GM12878 (cell line): ENCODE measurements at regions not wholly inside any gene's neighbourhood (a gene's known extent, or its start where the extent isn't known, plus 50 kb on each side); places are given as distances from the start of the nearest gene placed in this dataset.

ENCODE experiments used
- ATAC-seq: fragments of 200-7000 bp; cut with Tn5 transposase; 3 replicates; pipeline ENCODE4 v1.9.1; 2020; ENCODE audit warnings: mild to moderate bottlenecking, moderate library complexity
- BruUV-seq: library from RNA; stranded (reverse); fragments of 400-500 nt; replicated peaks from 2 replicates; lab custom pipeline; 2021; lab: Mats Ljungman, UMichigan
- CTCF ChIA-PET: fragments of 300-600 bp; sonication (Branson Sonifier 250); formaldehyde crosslinking; extraction: SDS; loops from one replicate; lab custom pipeline; 2021; ENCODE audit warnings: inconsistent platforms; lab: Yijun Ruan, JAX
- POLR2A ChIA-PET: fragments of 350-600 bp; formaldehyde crosslinking; extraction: SDS; loops from one replicate; lab custom pipeline; 2021; ENCODE audit warnings: inconsistent platforms; lab: Charles Lee
- RAD21 ChIA-PET: fragments of 300-600 bp; sonication (Branson Sonifier 250); formaldehyde crosslinking; loops from one replicate; lab custom pipeline; 2023; ENCODE audit warnings: antibody characterized with exemption; ENCODE audit not compliant: unreplicated experiment; lab: Charles Lee
- SMC1A ChIA-PET: fragments of 300-600 bp; sonication (Branson Sonifier 250); formaldehyde crosslinking; loops from one replicate; lab custom pipeline; 2023; ENCODE audit not compliant: unreplicated experiment, uncharacterized antibody; lab: Charles Lee
- DNase-seq: peaks from one replicate; pipeline ENCODE4 v3.0.0-alpha.2; 2011; ENCODE audit warnings: low read depth, low spot score
- FAIRE-seq: peaks from 3 replicates; lab custom pipeline; 2011; peaks lifted over from hg19 to GRCh38; lab: Jason Lieb, UNC
- H2AFZ ChIP-seq: 2 replicates; pipeline ENCODE4 v1.6.0; 2011; ENCODE audit warnings: low read depth, low read length, control low read depth; ENCODE audit not compliant: control insufficient read depth
- H3K27ac ChIP-seq: 2 replicates; pipeline ENCODE4 v1.5.1; 2011; ENCODE audit warnings: control low read depth; ENCODE audit not compliant: control insufficient read depth, insufficient read depth
- H3K27me3 ChIP-seq, 2 experiments: replicated peaks in 1 of 2; 2 replicates each; pipeline versions ENCODE4 v1.6.0 to v1.6.1; 2011; ENCODE audit warnings: low read length in 1 of 2; ENCODE audit not compliant: control insufficient read depth in 2 of 2, insufficient read depth in 2 of 2
- H3K36me3 ChIP-seq, 2 experiments: 2 replicates each; pipeline ENCODE4 v1.5.1; 2011; ENCODE audit warnings: low read length in 1 of 2; ENCODE audit not compliant: control insufficient read depth in 2 of 2, insufficient read depth in 2 of 2
- H3K4me1 ChIP-seq: 2 replicates; pipeline ENCODE4 v1.6.1; 2011; ENCODE audit warnings: mild to moderate bottlenecking, low read length, moderate library complexity, mixed read lengths; ENCODE audit not compliant: control insufficient read depth, insufficient read depth
- H3K4me2 ChIP-seq: 2 replicates; pipeline ENCODE4 v1.6.0; 2011; ENCODE audit warnings: control low read depth; ENCODE audit not compliant: control insufficient read depth, insufficient read depth
- H3K4me3 ChIP-seq: fragments of 200-600 bp; sonication (generic); 2 replicates; pipeline ENCODE4 v1.5.1; 2016
- H3K79me2 ChIP-seq: 2 replicates; pipeline ENCODE4 v1.6.0; 2011; ENCODE audit warnings: low read length; ENCODE audit not compliant: control insufficient read depth, insufficient read depth
- H3K9ac ChIP-seq: 2 replicates; pipeline ENCODE4 v1.8.0; 2011; ENCODE audit warnings: low read length, control low read depth, mixed read lengths; ENCODE audit not compliant: control insufficient read depth, insufficient read depth
- H3K9me3 ChIP-seq: replicated peaks from 3 replicates; pipeline ENCODE4 v1.5.1; 2011; ENCODE audit warnings: mild to moderate bottlenecking, low read length; ENCODE audit not compliant: control insufficient read depth, insufficient read depth
- H4K20me1 ChIP-seq: 2 replicates; pipeline ENCODE4 v1.6.0; 2011; ENCODE audit not compliant: control insufficient read depth, insufficient read depth
- ATF7 ChIP-seq: fragments of 450-650 bp; IDR thresholded peaks from 2 replicates; pipeline ENCODE4 v1.6.1; 2016; ENCODE audit warnings: low read depth, mild to moderate bottlenecking
- JUNB ChIP-seq: IDR thresholded peaks from 2 replicates; pipeline ENCODE4 v1.6.1; 2016; ENCODE audit warnings: antibody characterized with exemption, mild to moderate bottlenecking
- MTA2 ChIP-seq: fragments of 450-650 bp; IDR thresholded peaks from 2 replicates; pipeline ENCODE4 v1.6.1; 2016; ENCODE audit warnings: low read depth, mild to moderate bottlenecking, moderate library complexity
- POU2F2 ChIP-seq: IDR thresholded peaks from 3 replicates; pipeline ENCODE4 v1.6.1; 2011; ENCODE audit warnings: low read depth, mild to moderate bottlenecking, low read length, borderline replicate concordance
- RUNX3 ChIP-seq: IDR thresholded peaks from 2 replicates; pipeline ENCODE4 v1.6.1; 2012; ENCODE audit warnings: low read length, inconsistent platforms
- TCF12 ChIP-seq: IDR thresholded peaks from 2 replicates; pipeline ENCODE4 v1.6.1; 2011; ENCODE audit warnings: low read depth, mild to moderate bottlenecking, low read length
- TCF3 ChIP-seq: IDR thresholded peaks from 2 replicates; pipeline ENCODE4 v1.6.1; 2012; ENCODE audit warnings: low read depth, mild to moderate bottlenecking, low read length, borderline replicate concordance; ENCODE audit not compliant: insufficient read depth
- ZNF622 ChIP-seq: fragments of 450-650 bp; IDR thresholded peaks from 2 replicates; pipeline ENCODE4 v1.6.1; 2017; ENCODE audit warnings: mild to moderate bottlenecking, inconsistent platforms
- whole genome bisulfite sequencing: methylation state at CpG from one replicate; pipeline ENCODE4 v1.1.6; 2016; ENCODE audit warnings: low lambda C conversion rate; ENCODE audit not compliant: insufficient replicate concordance, insufficient coverage; ENCODE audit errors: missing lambda C conversion rate; 5-methylcytosine and 5-hydroxymethylcytosine counted together
- in situ Hi-C: fragments of 300-500 bp; cut with MboI; formaldehyde crosslinking; loops from 9 replicates; pipeline ENCODE4 v1.14.3; 2018; ENCODE audit warnings: mixed read lengths
- intact Hi-C: fragments of 100-400 bp; cut with micrococcal nuclease; formaldehyde crosslinking; loops from one replicate; pipeline ENCODE4 v1.14.2; 2022; ENCODE audit not compliant: unreplicated experiment

DNA sequence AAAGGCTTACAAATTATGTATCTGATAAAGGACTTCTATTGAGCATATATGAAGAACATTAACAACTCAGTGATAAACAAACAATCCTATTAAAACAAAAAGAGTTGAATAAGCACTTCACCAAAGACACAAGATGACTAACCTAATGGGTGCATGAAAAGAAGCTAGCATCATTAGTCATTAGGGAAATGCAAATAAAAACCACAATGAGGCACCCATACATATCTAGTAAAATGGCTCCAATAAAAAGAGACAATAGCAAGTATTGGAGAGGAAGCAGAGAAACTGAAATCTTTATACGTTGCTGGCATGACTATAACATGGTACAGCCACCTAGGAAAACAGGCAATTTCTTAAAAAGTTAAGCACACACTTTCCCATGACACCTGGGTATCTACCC lies 77.6 kb upstream of the ZMIZ1 start:
- WGBS, result 50% methylated on average over 1 of the region's 1 CpG
- TF ChIP-seq ZNF622 (no peak), ATF7 (0 out of 2 replicates have a peak, but pooled peaks have one; percentile 29), JUNB (0 out of 2 replicates have a peak, but pooled peaks have one; percentile 17), POU2F2 (peak; percentile 75; the same call in 1 of the 3 replicates), RUNX3 (peak; percentile 68), TCF3 (no peak), MTA2 (peak; percentile 64)
- ChIA-PET POLR2A (no interaction called here), CTCF (no interaction called here), RAD21 (no interaction called here), SMC1A (no interaction called here)
- Histone ChIP-seq H3K9ac (no peak overlapping the region), H3K79me2 (no peaks in the 10 kb centered on the region), H3K27ac (no peak overlapping the region), H2AFZ (no peak overlapping the region), H3K4me2 (no peak overlapping the region), H4K20me1 (no peaks in the 10 kb centered on the region), H3K4me1 (peaks cover 9% of the 10 kb centered on the region), H3K36me3 (no peaks in the 10 kb centered on the region), H3K27me3 (no peaks in the 10 kb centered on the region; a peak in 1 of 4 replicates), H3K4me3 (no peak overlapping the region), H3K9me3 (no peaks in the 10 kb centered on the region)
- DNase-seq (no peak), FAIRE-seq (no peak), ATAC-seq (peak; percentile 84)
- no TSS peak for BruUV-seq
- intact Hi-C loops, result no loop called here
- in situ Hi-C loops, result no loop called here

DNA sequence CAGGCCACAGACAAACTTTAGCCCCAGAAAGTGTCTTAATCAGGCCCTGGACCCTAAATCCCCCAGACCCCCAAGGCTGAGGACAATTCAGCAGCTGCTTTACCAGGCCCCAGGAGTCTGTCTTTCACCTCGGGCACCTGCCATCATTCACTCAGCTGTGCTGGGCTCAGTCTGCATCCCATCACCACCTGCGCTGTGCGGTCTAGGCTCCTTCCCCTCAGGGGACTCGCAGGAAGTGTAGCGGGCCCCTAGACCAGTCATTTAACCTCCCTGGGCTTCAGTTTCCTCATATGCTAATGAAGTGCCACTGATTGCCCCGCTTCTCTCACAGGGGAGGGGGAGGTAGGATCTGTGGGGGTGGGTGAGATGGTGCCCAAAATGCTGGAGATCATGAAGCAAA lies 76.4 kb upstream of the ZMIZ1 start:
- in situ Hi-C loops, result no loop called here
- no TSS peak for BruUV-seq
- Histone ChIP-seq H4K20me1 (no peaks in the 10 kb centered on the region), H3K4me2 (no peak overlapping the region), H3K27me3 (no peaks in the 10 kb centered on the region; a peak in 3 of 4 replicates), H2AFZ (no peak overlapping the region), H3K36me3 (no peaks in the 10 kb centered on the region)
- FAIRE-seq, result no peak
- ChIA-PET CTCF (no interaction called here), RAD21 (no interaction called here), POLR2A (no interaction called here)
- under 1% methylated on average over 6 of the region's 6 CpGs for WGBS
- TF ChIP-seq TCF12 (0 out of 2 replicates have a peak, but pooled peaks have one; percentile 56), RUNX3 (no peak)
- TF ChIP-seq, all 136 proteins: peak for 1
- Histone ChIP-seq H3K9ac (no peak overlapping the region), H3K9me3 (no peaks in the 10 kb centered on the region), H3K79me2 (no peaks in the 10 kb centered on the region), H3K4me3 (no peak overlapping the region), H3K27ac (no peak overlapping the region), H3K4me1 (peaks cover 9% of the 10 kb centered on the region)
- DNase-seq, result no peak
- peak; percentile 28; the same call in 1 of the 3 replicates for ATAC-seq
- intact Hi-C loops, result no loop called here
- SMC1A ChIA-PET, result no interaction called here
